ENCODE measurements at regions not wholly inside any gene's neighbourhood (a gene's known extent, or its start where the extent isn't known, plus 50 kb on each side); places are given as distances from the start of the nearest gene placed in this dataset.
"Not testable (repeated sequence)": the region's sequence is repeated elsewhere in the genome, so short reads cannot be mapped to it uniquely, and the experiment has no call there.

DNA sequence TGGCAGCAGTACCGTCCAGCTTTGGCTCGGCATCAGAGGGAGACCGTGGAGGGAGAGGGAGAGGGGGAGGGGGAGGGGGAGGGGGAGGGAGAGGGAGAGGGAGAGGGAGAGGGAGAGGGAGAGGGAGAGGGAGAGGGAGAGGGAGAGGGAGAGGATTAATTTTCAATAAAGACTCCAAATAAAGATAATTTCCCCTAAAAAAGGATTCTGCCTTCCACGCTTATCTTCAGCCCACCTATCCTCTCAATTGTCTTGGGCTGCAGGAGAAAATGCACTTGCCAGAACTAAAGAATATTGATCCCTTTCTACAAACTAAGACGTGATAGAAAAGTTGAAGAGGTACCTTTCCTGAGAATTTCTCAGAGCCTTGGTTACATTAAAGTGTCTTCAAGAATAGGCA is 206.9 kb upstream of the CBLB start:
- not testable (repeated sequence) for DNase-seq (ENCODE audit: low read depth in 2 of 2)

- DNase-seq (ENCODE audit: low read depth in 2 of 2) = no peak
Observed at GRCh38 chr3:106078635-106079034, 209.8 kb upstream of the CBLB start.

- DNase-seq (ENCODE audit: low read depth in 2 of 2) = no peak
Observed at GRCh38 chr3:106082616-106083015, 213.8 kb upstream of the CBLB start.

DNA sequence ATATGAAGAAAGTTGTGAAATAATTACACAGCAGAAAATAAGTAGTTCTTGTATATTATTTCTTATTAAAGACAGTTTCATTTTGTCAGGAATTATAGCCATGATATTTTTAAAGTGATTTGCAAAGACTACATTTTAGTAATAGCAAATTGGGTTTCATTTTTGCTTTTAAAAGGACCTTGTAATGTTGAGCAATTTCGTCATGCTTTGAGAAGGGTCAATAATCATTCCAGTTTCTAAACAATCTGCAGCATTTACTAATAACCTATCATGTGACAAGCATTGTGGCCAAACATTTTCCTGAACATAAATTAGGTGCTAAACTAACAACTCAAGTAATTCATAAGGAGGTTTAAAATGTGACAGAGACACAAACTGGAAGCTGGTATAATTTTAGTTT is 214.4 kb upstream of the CBLB start:
- DNase-seq (ENCODE audit: low read depth in 2 of 2) = no peak

GRCh38 chr3:106083854-106084253 is 215.0 kb upstream of the CBLB start:
- DNase-seq (ENCODE audit: low read depth in 2 of 2) = no peak

GRCh38 chr3:106086038-106086437 is 217.2 kb upstream of the CBLB start:
- no peak for DNase-seq (ENCODE audit: low read depth in 2 of 2)

GRCh38 chr3:106086636-106087035 is 217.8 kb upstream of the CBLB start:
- no peak for DNase-seq (ENCODE audit: low read depth in 2 of 2)

DNA sequence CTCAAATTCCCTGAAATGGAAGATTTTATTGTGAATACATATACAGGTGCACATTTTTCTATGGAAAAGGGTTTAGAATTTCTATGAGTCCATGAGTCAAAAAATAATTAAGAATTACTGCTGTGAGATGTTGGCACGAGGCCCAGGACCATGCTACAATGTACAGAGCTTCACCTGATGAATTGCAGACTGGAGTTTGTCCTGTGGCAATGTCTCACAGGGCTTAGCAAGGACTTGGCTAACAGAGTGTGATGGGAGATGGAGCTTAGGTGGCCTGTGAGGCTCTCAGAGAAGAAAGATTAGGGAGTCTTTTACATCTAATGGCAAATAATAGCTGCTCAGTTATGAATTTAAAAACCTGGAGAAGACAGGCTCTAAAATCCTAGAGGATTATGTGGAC is 219.5 kb upstream of the CBLB start:
- no peak for DNase-seq (ENCODE audit: low read depth in 2 of 2)

DNA sequence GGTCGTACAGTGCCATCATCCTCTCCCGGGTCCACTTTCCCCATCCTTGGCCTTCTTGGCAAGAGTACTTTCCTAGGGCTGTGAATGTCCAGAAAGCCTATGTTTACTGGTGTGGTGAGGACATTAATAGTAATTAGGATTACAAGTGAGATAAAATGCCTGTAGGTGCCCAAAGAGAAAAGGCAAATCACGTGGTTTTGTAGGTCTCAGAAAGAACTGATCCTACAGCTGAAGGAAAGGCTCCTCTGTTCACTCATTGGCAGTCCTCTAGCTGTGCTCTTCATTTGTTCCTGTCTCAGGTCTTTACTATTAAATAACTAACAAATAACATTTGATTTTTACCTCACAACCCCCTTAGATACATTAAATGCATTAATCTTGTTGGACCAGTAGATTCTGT is 220.1 kb upstream of the CBLB start:
- no peak for DNase-seq (ENCODE audit: low read depth in 2 of 2)

- DNase-seq (ENCODE audit: low read depth in 2 of 2) = no peak
Observed at GRCh38 chr3:106089806-106090205, 221.0 kb upstream of the CBLB start.

DNA sequence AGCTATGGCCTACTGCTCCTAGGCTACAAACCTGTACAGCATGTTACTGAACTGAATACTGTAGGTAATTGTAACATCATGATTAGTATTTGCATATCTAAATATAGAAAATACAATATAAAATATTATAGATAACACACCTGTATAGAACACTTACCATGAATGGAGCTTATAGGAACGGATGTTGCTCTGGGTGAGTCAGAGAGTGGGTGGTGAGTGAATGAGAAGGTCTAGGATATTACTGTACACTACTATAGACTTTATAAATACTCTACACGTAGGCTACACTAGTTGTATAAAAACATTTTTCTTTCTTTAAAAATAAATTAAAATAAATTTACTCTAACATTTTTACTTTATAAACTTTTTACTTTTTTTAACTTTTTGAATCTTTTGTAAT is 224.0 kb upstream of the CBLB start:
- no peak for DNase-seq (ENCODE audit: low read depth in 2 of 2)

DNA sequence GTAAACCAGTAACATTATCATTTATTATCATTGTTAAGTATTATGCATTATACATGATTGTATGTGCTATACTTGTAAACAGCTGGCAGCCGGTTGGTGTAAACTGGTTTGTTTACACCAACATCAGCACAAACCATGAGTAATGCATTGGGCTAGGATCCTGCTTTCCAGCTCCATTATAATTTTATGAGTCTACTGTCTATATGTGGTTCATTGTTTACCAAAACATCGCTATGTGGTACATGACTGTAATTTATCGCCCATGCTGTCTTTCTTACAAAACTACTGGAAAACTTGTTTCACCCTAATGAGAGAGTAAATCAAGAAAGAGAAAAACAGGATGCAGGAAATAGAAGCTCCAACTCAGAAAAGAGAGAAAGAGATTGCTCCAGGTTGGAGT is 224.8 kb upstream of the CBLB start:
- no peak for DNase-seq (ENCODE audit: low read depth in 2 of 2)

- no peak for DNase-seq (ENCODE audit: low read depth in 2 of 2)
Observed at GRCh38 chr3:106097817-106098435, 229.1 kb upstream of the CBLB start.

GRCh38 chr3:106103383-106103782 is 234.6 kb upstream of the CBLB start:
- no peak for DNase-seq (ENCODE audit: low read depth in 2 of 2)

- DNase-seq (ENCODE audit: low read depth in 2 of 2) = no peak
Observed at GRCh38 chr3:106104078-106104477, 235.3 kb upstream of the CBLB start.

- no peak for DNase-seq (ENCODE audit: low read depth in 2 of 2)
Observed at GRCh38 chr3:106108925-106109324, 240.1 kb upstream of the CBLB start.

DNA sequence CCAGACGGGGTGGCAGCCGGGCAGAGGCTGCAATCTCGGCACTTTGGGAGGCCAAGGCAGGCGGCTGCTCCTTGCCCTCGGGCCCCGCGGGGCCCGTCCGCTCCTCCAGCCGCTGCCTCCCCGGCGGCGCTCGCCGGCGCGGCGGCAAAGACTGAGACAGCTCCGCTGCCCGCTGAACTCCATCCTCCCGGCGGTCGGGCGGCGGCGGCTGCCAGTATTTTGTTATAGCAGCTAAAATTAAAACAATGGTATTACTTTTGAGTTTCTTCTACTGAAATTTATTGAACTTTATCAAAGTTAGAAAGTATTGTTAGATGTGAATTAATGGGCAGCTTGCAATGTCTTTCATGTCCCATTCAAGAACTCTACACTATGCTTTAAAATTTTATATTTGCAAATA is 243.7 kb upstream of the CBLB start:
- DNase-seq (ENCODE audit: low read depth in 2 of 2) = not testable (repeated sequence)

DNA sequence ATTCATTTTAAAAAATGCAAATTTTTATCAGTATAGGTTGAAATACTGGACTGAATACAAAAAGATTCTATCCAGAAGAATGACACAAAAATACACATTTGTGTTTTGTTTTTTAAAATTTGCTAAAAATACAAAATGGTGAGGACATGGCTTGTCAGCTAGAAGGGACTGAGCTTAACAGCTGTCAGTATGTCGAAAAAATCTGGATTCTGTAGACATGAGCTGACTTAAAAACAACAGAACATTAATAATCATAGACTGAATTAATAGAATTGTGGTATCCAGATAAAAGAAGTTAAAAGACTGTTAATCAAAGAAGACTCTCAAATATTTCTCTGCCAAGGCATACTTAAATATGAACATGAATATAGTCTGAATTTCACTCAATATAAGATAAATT is 244.9 kb upstream of the CBLB start:
- DNase-seq (ENCODE audit: low read depth in 2 of 2) = no peak

DNA sequence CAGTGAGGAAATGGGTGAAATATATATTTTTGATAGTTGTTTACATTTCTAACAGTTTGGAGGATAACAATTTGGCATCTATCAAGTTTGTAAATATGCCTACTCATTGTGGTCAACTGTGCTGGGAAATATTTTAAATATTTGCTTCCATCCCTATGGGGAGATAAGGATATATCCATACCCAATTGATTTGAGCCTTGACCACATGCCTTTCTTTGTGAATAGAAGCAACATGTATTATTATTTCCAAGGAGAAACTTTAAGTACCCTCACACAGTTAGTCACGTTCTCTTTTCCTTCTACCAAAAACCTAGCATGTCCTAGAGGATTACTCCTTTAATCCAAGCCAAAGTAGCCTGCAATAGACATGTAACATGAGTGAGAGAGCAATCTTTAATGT is 245.4 kb upstream of the CBLB start:
- no peak for DNase-seq (ENCODE audit: low read depth in 2 of 2)

GRCh38 chr3:106114848-106115247 is 246.0 kb upstream of the CBLB start:
- DNase-seq (ENCODE audit: low read depth in 2 of 2) = no peak

DNA sequence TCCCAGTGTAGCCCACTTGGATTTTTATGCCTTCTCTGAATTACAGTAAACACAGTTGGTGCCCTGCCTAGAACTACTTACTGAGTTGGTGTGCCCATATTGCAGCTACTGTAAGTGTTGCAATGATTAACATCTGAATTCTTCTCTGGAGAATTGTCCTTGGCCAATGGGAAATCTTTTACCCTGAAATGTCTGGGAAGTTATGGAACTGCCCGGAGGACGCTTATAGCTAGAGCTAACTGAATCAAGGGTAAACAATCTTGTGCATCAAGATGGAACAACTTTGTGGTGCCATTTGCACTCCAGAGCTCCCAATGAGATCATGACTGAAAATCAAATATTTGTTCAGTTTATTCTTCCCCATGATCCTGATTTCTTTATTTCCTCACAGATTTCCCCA is 246.7 kb upstream of the CBLB start:
- no peak for DNase-seq (ENCODE audit: low read depth in 2 of 2)

- DNase-seq (ENCODE audit: low read depth in 2 of 2) = no peak
Observed at GRCh38 chr3:106116733-106117489, 248.1 kb upstream of the CBLB start.

- DNase-seq (ENCODE audit: low read depth in 2 of 2) = no peak
Observed at GRCh38 chr3:106117490-106117858, 248.7 kb upstream of the CBLB start.

DNA sequence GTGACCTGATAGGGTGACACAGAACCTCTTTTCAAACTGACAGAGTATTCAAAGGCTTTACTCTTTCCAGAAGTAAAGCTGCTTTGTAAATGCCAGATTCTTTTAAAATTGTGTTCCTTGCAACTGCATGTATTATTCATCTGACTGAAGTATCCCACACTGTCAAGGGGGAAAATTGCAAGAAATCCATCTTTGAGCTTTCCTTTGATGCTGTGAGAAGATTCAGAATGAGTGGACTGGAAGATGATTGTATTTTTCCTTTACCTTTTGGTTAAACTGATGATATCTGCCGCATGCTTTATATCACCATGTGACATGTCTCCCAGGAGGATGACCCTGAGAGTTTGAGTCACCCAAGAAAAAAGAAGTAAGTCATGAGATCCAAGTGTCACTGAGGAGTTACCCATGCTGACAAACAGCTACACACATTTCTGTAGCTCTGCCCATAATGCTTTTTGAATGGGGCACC is 250.8 kb upstream of the CBLB start:
- no peak for DNase-seq (ENCODE audit: low read depth in 2 of 2)

Measured in stimulated activated CD4-positive, alpha-beta T cell treated with anti-CD3 and anti-CD28 coated beads, Interleukin-12 subunit alpha, Interleukin-12 subunit beta, amount 100 ng/mL, for 24 hours (primary cell).